GM12892 (cell line): ENCODE measurements at regions not wholly inside any gene's neighbourhood (a gene's known extent, or its start where the extent isn't known, plus 50 kb on each side); places are given as distances from the start of the nearest gene placed in this dataset.

Source experiments
- DNase-seq: peaks from one replicate; pipeline ENCODE4 v3.0.0; 2011; ENCODE audit not compliant: insufficient read length
- FAIRE-seq: peaks from 2 replicates; lab custom pipeline; 2011; peaks lifted over from hg19 to GRCh38; lab: Jason Lieb, UNC
- POLR2A ChIP-seq: IDR thresholded peaks from 2 replicates; pipeline ENCODE4 v1.6.1; 2011; ENCODE audit warnings: low read depth, low read length, control low read depth
- POLR2AphosphoS5 ChIP-seq: IDR thresholded peaks from 2 replicates; pipeline ENCODE4 v1.6.1; 2011; ENCODE audit warnings: low read depth, low read length, control low read depth
- TAF1 ChIP-seq: IDR thresholded peaks from 2 replicates; pipeline ENCODE4 v1.6.1; 2011; ENCODE audit warnings: low read depth, mild to moderate bottlenecking, control low read depth, low read length, borderline replicate concordance

DNA sequence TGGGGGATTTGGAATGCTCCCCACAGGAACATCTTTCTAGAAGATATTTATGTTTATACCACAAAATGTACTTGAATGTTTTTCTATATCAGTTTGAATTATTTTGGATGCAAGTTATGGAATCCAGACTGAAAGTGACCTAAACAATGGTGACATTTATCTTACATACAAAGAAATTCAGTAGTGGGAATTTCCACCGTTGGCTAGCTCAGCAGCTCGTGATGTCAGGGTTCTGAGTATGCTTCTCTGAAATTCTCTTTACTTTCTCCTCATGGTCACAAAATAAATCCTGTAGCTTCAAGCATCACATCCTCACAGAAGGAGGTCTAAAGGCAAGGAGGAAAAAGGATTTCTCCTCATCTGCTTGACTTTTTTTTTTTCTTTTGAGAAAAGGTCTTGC, 105.3 kb downstream of the AKAIN1 start:
- no peak for FAIRE-seq
- DNase-seq, result no peak
- no peak for TF ChIP-seq POLR2A
- no peak for TF ChIP-seq TAF1
- no peak for TF ChIP-seq POLR2AphosphoS5

DNA sequence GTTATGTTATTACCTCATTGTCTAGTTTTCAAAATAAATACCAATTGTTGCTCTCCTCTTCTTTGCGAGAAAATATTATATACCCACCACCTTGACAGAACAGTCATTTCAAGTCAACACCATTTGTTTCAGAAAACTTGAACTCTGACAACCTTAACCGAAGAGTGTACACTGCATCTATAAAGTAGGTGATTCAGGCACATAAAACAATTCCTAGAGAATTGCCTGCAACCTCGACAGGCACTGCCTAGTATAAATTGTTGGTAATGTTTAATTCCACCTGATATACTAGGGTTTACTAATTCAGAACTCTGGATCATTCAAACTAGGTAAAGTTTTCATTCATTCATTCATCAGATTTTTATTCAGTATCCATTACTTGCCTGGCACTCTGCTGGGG, 121.8 kb downstream of the AKAIN1 start:
- TF ChIP-seq POLR2AphosphoS5 (no peak), TAF1 (no peak), POLR2A (no peak)
- DNase-seq (no peak), FAIRE-seq (no peak)

DNA sequence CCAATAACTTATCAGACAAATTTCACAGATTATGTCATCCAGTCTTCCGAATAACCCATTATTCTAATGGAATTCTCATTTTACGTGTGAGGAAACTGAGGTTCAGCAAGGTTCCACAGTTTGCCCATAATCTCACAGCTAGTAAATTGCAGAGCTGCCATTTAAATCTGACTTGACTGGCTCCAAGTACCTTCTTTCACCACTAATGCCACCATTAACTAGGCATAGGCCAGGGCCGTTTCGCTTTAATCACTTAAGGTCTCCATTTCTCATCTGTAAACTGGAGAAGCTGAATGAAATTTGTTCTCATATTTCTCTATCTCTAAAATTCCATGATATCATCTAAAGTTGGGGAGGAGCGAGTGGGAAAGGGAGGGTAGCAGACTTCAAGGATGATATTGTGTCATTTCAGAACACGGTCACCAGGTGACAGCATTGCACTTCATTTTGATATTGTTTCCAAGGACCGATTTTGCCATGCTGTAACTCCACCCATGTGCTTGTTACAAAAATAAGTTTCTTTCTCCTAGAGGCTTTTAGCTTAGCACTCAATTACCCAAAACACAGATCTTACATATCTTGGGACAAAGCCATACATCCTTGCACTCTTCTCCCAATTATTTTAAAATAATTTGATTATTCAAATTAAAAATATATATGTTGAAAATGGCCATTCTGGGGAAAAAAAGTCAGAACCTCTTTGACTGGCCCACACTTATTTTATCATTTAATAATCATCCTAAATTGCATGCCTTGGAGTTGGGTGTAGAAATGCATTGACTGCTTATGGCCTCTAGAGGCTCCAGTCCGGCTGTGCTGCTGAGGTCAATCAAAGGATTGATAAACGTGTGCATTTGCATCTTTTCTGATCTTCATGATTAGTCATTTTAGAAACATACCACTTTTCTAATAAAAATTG, 123.8 kb downstream of the AKAIN1 start:
- FAIRE-seq (peak; percentile 53), DNase-seq (no peak)
- no peak for TF ChIP-seq POLR2AphosphoS5
- no peak for TF ChIP-seq TAF1
- no peak for TF ChIP-seq POLR2A

DNA sequence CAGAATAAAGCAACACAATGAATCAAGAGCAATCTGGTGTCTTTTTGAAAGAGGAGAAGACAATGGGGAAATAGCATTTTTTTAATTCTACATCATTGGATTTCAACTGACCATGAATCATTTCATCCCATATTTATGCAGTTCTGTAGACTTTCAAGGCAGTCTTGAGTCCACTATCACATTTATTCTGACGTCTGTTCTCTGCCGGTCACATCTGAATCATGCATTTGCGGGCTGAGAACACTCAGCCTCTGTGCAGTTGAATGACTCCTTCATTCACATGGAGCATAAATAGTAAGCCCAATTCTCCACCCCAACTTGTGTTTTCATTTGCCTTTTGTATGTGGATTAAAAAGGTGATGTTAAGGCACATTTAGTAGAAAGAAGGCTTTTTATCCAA, 128.2 kb downstream of the AKAIN1 start:
- no peak for DNase-seq
- no peak for FAIRE-seq
- no peak for TF ChIP-seq TAF1
- TF ChIP-seq POLR2A, result no peak
- no peak for TF ChIP-seq POLR2AphosphoS5

DNA sequence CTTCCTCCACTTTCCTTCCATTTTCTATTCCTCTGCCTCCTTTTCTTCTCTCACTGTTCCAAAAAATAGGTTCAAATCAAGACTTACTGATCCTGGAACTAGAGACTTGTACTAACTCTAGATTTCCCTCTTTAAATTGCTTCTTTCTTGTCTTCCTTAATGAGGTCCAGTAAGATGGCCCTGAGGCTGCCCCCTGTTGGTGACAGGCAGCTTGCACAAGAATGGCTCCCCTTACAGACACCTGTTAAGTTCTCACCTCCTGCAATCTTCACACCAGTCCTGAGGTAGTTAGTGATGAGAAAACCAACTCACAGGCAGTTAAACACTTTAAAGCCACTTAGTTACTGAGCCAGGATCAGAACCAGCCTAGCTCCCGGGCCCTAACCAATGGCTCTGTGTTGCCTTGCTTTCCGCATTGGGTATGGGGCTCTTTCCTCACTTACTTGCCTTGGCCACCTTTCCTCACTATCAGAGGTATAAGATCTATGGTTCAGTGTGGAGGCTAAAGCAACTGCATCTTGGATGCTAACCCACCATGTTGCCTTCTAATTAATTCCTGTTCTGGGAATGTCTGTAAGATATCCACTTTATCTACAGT, 130.6 kb downstream of the AKAIN1 start:
- peak; percentile 5 for FAIRE-seq

DNA sequence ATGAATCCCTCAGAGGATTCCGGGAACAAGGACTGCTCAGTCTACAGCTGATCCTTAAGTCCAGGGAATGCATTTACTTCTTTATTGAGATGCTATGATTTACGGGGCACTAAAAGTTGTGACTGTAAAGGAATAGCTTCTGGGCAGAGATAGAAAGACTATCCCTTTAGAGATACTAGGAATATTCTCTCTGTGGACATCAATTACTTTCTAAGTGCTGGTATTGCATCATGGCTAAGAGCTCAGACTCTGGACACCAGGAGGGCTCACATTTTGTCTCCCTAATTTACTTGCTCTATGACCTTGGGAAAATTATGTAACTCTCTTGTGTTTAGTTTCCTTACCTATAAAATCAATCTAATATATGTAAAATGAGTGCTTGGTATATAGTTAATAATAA, 131.4 kb downstream of the AKAIN1 start:
- TF ChIP-seq POLR2A, result no peak
- no peak for TF ChIP-seq TAF1
- no peak for TF ChIP-seq POLR2AphosphoS5

More for the DNA sequence above, 130.6 kb downstream of the AKAIN1 start:
- no peak for DNase-seq
- no peak for TF ChIP-seq POLR2A

DNA sequence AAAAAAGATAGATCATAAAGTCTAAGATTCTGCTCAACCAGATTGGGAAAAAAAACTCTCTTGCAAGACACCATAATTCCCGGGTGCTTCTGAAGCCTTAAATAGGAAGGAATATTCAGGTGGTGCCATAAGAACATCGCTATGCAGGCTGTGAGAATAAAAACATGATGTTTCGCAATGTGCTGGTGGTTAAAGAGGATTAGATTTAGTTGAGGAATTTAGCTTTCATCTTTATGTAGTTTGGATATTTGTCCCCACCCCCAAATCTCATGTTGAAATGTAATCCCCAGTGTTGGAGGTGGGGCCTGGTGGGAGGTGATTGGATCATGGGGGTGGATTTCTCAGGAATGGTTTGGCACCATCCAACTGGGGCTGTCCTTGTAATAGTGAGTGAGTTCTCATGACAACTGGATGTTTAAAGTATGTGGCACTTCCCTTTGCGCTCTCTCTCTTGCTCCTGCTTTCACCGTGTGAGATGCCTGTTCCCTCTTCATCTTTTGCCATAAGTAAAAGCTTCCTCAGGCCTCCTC, 132.2 kb downstream of the AKAIN1 start:
- DNase-seq, result no peak
- FAIRE-seq, result no peak
- TF ChIP-seq TAF1, result no peak
- no peak for TF ChIP-seq POLR2A
- no peak for TF ChIP-seq POLR2AphosphoS5

More for the DNA sequence above, 131.4 kb downstream of the AKAIN1 start:
- DNase-seq (no peak), FAIRE-seq (no peak)

DNA sequence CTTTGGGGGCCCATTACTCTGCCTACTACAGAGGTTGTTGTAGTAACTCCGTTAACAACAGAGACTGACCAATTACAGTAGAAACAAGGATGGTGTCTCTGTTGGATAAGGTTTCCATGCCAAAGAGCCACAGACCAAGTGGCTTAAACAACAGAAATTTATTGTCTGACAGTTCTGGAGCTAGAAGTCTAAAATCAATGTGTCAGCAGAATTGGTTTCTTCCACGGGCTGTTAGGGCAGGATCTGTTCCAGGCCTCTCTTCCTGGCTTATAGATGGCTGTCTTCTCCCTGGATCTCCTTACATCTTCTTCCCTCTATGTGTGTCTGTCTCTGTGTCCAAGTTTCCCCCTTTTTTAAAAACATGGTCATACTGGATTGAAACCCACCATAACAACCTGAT, 135.3 kb downstream of the AKAIN1 start:
- FAIRE-seq (no peak), DNase-seq (no peak)
- TF ChIP-seq TAF1 (no peak), POLR2AphosphoS5 (no peak), POLR2A (no peak)

DNA sequence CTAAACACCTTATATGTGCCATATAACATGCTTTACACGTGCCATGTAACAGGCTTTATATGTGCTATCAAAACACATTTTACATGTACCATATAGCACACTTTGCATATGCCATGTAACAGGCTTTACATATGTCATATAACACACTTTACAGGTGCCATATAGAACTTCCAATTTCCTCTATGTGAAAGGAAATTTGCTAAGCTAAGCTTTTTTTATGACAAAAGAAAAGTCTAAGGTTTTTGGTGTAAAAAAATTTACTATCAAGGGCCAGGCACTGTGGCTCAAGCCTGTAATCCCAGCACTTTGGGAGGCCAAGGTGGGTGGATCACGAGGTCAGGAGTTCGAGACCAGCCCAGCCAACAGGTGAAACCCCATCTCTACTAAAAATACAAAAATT, 136.5 kb downstream of the AKAIN1 start:
- DNase-seq, result no peak
- TF ChIP-seq POLR2A (no peak), POLR2AphosphoS5 (no peak)
- FAIRE-seq, result no peak

DNA sequence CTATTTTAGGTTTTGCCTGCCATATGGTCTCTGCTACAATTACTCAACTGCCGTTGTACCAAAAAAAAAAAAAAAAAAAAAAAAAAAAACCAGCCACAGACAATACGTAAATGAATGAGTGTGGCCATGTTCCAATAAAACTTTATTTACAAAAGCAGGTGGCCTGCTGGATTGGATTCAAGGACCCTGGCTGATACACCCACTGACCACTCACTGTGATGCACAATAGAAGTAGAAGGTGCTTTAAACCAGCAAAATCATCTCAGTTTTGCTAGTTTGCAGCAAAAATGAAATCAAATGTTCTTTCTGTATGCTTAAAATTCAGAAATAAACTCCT, 137.4 kb downstream of the AKAIN1 start:
- FAIRE-seq (no peak), DNase-seq (no peak)
- TF ChIP-seq TAF1 (no peak), POLR2AphosphoS5 (no peak), POLR2A (no peak)

DNA sequence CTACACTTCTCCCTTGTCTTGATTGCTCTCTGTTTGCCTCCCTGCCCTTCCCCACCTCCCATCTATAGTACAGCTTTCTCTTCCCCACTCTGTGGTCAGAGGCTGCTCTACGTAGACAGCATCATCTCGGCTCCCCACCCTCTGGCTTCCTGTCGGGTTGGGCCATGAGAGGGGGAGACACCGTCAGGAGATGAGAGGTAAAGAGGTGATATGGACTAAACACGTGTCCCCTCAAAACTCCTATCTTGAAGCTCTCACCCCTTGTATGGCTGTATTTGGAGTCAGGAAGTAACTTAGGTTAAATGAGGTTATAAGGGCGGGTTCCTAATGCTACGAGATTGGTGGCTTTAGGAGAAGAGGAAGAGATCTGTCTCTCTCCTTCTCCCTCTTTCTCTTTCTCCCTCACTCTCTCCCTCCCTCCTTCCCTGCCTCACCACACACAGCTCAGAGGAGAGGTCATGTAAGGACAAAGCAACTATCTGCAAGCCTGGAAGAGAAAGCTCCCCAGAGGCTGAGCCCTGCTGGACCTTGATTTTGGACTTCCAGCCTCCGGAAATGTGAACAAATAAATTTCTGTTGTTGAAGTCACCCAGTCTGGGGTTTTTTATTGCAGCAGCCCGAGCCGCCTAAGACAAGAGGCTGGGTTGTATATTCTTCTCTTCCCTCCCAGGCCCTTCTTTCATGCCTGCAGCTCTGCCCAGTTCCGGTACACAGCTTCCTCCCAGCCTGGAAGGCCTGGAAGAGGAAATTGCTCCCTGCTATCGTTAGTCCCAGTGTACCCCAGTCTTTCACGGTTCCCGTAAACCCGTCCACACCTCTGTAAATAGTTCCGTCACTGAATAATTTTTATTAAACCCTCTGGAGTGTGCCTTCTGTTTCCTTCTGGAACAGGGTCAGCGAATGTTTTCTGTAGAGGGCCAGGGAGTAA, 138.0 kb downstream of the AKAIN1 start:
- FAIRE-seq, result no peak
- TF ChIP-seq TAF1 (no peak), POLR2A (no peak), POLR2AphosphoS5 (no peak)
- no peak for DNase-seq
